ENCODE measurements at regions not wholly inside any gene's neighbourhood (a gene's known extent, or its start where the extent isn't known, plus 50 kb on each side); places are given as distances from the start of the nearest gene placed in this dataset.
"Not testable (repeated sequence)": the region's sequence is repeated elsewhere in the genome, so short reads cannot be mapped to it uniquely, and the experiment has no call there.

GRCh38 chr6:27773542-27774263 lies 138.5 kb downstream of the OR2B2 start:
- DNase-seq (ENCODE audit: low spot score): not testable (repeated sequence)

- DNase-seq (ENCODE audit: low spot score): peak; percentile 91
Observed at GRCh38 chr6:27772261-27773001, 139.8 kb downstream of the OR2B2 start.

GRCh38 chr6:27771235-27771634 lies 141.0 kb downstream of the OR2B2 start:
- DNase-seq (ENCODE audit: low spot score): no peak

GRCh38 chr6:27770724-27771123 lies 141.5 kb downstream of the OR2B2 start:
- no peak for DNase-seq (ENCODE audit: low spot score)

- no peak for DNase-seq (ENCODE audit: low spot score)
Observed at GRCh38 chr6:27768556-27768955, 143.6 kb downstream of the OR2B2 start.

- DNase-seq (ENCODE audit: low spot score): no peak
Observed at GRCh38 chr6:27767851-27768250, 144.3 kb downstream of the OR2B2 start.

- no peak for DNase-seq (ENCODE audit: low spot score)
Observed at GRCh38 chr6:27766405-27766804, 145.8 kb downstream of the OR2B2 start.

- DNase-seq (ENCODE audit: low spot score): no peak
Observed at GRCh38 chr6:27765028-27765590, 147.1 kb downstream of the OR2B2 start.

GRCh38 chr6:27761391-27761790 lies 150.8 kb downstream of the OR2B2 start:
- no peak for DNase-seq (ENCODE audit: low spot score)

GRCh38 chr6:27760464-27760863 lies 151.7 kb downstream of the OR2B2 start:
- no peak for DNase-seq (ENCODE audit: low spot score)

GRCh38 chr6:27759930-27760329 lies 152.3 kb downstream of the OR2B2 start:
- DNase-seq (ENCODE audit: low spot score): no peak

- DNase-seq (ENCODE audit: low spot score): peak; percentile 51
Observed at GRCh38 chr6:27758491-27758890, 153.7 kb downstream of the OR2B2 start.

GRCh38 chr6:27757307-27757706 lies 154.9 kb downstream of the OR2B2 start:
- DNase-seq (ENCODE audit: low spot score): peak; percentile 28

GRCh38 chr6:27755768-27756167 lies 156.4 kb downstream of the OR2B2 start:
- peak; percentile 7 for DNase-seq (ENCODE audit: low spot score)

- DNase-seq (ENCODE audit: low spot score): no peak
Observed at GRCh38 chr6:27754408-27754782, 157.8 kb downstream of the OR2B2 start.

- DNase-seq (ENCODE audit: low spot score): peak; percentile 93
Observed at GRCh38 chr6:27753668-27754407, 158.4 kb downstream of the OR2B2 start.

- peak; percentile 94 for DNase-seq (ENCODE audit: low spot score)
Observed at GRCh38 chr6:27752038-27752885, 159.9 kb downstream of the OR2B2 start.

- DNase-seq (ENCODE audit: low spot score): no peak
Observed at GRCh38 chr6:27748661-27749060, 163.5 kb downstream of the OR2B2 start.

- no peak for DNase-seq (ENCODE audit: low spot score)
Observed at GRCh38 chr6:27747637-27748036, 164.6 kb downstream of the OR2B2 start.

- not testable (repeated sequence) for DNase-seq (ENCODE audit: low spot score)
Observed at GRCh38 chr6:27746860-27747259, 165.3 kb downstream of the OR2B2 start.

- DNase-seq (ENCODE audit: low spot score): no peak
Observed at GRCh38 chr6:27743787-27744186, 168.4 kb downstream of the OR2B2 start.
